Pancreas (tissue), 10 donors: ENCODE measurements at regions not wholly inside any gene's neighbourhood (a gene's known extent, or its start where the extent isn't known, plus 50 kb on each side); places are given as distances from the start of the nearest gene placed in this dataset.

Experiments
- ATAC-seq, 4 donors: fragments of 200-7000 bp; cut with Tn5 transposase; one replicate each; pipeline versions ENCODE4 v1.8.0 to v1.9.1; 2020; ENCODE audit warnings: mild to moderate bottlenecking in 4 of 4, moderate library complexity in 4 of 4
- DNase-seq, 6 donors: peaks; one replicate each; pipeline ENCODE4 v3.0.0-alpha.2; 2020
- FAIRE-seq: peaks from 2 replicates; lab custom pipeline; 2012; peaks lifted over from hg19 to GRCh38; lab: Jason Lieb, UNC
- H3K27ac ChIP-seq, 4 donors: fragments of 200-600 bp; sonication (generic); 1 replicate in 3 of 4; 2 replicates in 1 of 4; pipeline versions ENCODE4 v1.5.0 to v1.8.0; 2020
- H3K27me3 ChIP-seq, 4 donors: fragments of 200-600 bp; one replicate each; pipeline ENCODE4 v1.8.0; 2021
- H3K36me3 ChIP-seq, 3 donors: fragments of 200-600 bp; sonication (generic) in 1 of 3; one replicate each; pipeline versions ENCODE4 v1.5.0 to v1.8.0; 2020 to 2021
- H3K4me1 ChIP-seq, 3 donors: fragments of 200-600 bp; one replicate each; pipeline ENCODE4 v1.8.0; 2021
- H3K4me3 ChIP-seq, 4 donors: fragments of 200-600 bp; sonication (generic) in 2 of 4; one replicate each; pipeline versions ENCODE4 v1.5.0 to v1.8.0; 2020 to 2021
- H3K9me3 ChIP-seq, 4 donors: fragments of 200-600 bp; one replicate each; pipeline ENCODE4 v1.8.0; 2021
- CTCF ChIP-seq, 4 donors: fragments of 200-600 bp; sonication (generic) in 3 of 4; IDR thresholded peaks; one replicate each; pipeline versions ENCODE4 v1.5.0 to v1.8.0; 2021; ENCODE audit warnings: antibody characterized with exemption in 4 of 4
- WGBS, 2 donors: extraction: QIAGEN DNeasy Blood & Tissue Kit; methylation state at CpG; one replicate each; pipeline ENCODE4 v1.1.7; 2013; 5-methylcytosine and 5-hydroxymethylcytosine counted together
- intact Hi-C, 3 donors: fragments of 100-400 bp; cut with DNase I; formaldehyde crosslinking; loops; one replicate each; pipeline versions ENCODE4 v1.11.1 to v1.14.2; 2022
- donor health status: healthy with polysubstance abuse.
- donor health status: DM: no; HTN: no; CAD: no; lungs with moderate emphysema.
- donor health status: DM: no; HTN: no; CAD: no.
- donor health status: control.
- donor health status: control.
- donor health status: Bipolar disorder and iron deficiency.
- donor health status: DM: yes; HTN: yes; CAD: no.
- donor health status: DM: no; HTN: no; CAD: no.
- donor health status: DM: no; HTN: no; CAD: no.
- donor health status: DM: yes; HTN: yes; CAD: no.

DNA sequence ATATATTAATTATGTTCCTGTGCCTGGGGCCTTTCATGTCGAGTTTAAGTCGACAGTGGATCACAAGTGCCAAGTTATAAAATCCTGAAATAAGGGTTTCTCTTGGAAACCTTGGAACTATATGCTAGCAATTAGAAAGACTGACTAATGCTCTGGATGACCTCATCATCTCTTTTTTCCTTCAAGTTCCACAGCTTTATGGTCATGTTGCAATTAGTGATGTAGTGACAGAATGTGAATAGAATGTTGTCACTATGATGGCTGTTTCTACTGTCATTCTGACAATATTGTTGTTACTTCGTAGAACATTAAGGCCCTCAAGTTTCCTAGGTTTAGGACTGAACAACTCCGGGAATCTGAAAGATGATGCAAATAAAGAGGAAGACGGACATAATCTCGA, 368.0 kb upstream of the SEMA6A start:
- intact Hi-C loops = loop anchor here in 1 of 3 donors (10.0 kb wide), 1 partner anchor 358 kb away; no protein-coding TSS in a partner anchor
- Histone ChIP-seq H3K4me3 (no peak overlapping the region), H3K36me3 (no peaks in the 10 kb centered on the region), H3K4me1 (no peaks in the 10 kb centered on the region), H3K9me3 (no peaks in the 10 kb centered on the region), H3K27ac (no peak overlapping the region), H3K27me3 (no peaks in the 10 kb centered on the region)
- FAIRE-seq (no peak), DNase-seq (no peak), ATAC-seq (no peak)
- WGBS, 2 donors = 64 to 79% methylated on average over 6 of the region's 6 CpGs
- no peak for TF ChIP-seq CTCF (IDR thresholded peaks at IDR 0.05)

DNA sequence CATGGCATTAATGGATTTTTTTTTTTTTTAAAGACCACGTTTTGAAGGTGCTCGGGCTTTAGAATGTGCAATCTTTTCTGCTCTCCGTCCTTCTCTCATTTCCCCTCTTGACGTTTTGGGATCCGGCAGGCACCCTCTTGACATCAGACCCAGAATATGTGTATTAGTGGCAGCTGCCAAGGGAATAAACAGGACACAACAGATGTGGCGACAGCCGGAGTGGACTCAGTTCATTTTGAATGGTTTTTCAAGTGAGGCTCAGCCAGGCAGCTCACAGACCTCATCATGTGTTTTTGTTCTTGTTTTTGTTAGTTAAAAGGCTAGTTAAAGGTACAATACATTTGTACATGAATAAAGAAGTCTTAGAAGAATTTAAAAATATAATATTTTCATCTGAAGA, 365.0 kb upstream of the SEMA6A start:
- WGBS, 2 donors = 59 to 67% methylated on average over 7 of the region's 7 CpGs
- intact Hi-C loops = loop anchor here in 1 of 3 donors (10.0 kb wide), 1 partner anchor 355 kb away; no protein-coding TSS in a partner anchor
- no peak for ATAC-seq
- TF ChIP-seq CTCF (IDR thresholded peaks at IDR 0.05) = no peak
- Histone ChIP-seq H3K9me3 (no peaks in the 10 kb centered on the region), H3K27ac (no peak overlapping the region), H3K4me1 (no peaks in the 10 kb centered on the region), H3K4me3 (no peak overlapping the region), H3K27me3 (no peaks in the 10 kb centered on the region), H3K36me3 (no peaks in the 10 kb centered on the region)
- no peak for DNase-seq
- FAIRE-seq = no peak

GRCh38 chr5:116938488-116938887, 363.9 kb upstream of the SEMA6A start:
- intact Hi-C loops = no loop called here
- 55 to 59% methylated on average over 1 of the region's 1 CpG for WGBS, 2 donors
- Histone ChIP-seq H3K4me1 (no peaks in the 10 kb centered on the region), H3K27ac (no peak overlapping the region), H3K36me3 (no peaks in the 10 kb centered on the region), H3K9me3 (no peaks in the 10 kb centered on the region), H3K27me3 (no peaks in the 10 kb centered on the region), H3K4me3 (no peak overlapping the region)
- DNase-seq = no peak
- TF ChIP-seq CTCF (IDR thresholded peaks at IDR 0.05) = no peak
- ATAC-seq = no peak
- FAIRE-seq = no peak

DNA sequence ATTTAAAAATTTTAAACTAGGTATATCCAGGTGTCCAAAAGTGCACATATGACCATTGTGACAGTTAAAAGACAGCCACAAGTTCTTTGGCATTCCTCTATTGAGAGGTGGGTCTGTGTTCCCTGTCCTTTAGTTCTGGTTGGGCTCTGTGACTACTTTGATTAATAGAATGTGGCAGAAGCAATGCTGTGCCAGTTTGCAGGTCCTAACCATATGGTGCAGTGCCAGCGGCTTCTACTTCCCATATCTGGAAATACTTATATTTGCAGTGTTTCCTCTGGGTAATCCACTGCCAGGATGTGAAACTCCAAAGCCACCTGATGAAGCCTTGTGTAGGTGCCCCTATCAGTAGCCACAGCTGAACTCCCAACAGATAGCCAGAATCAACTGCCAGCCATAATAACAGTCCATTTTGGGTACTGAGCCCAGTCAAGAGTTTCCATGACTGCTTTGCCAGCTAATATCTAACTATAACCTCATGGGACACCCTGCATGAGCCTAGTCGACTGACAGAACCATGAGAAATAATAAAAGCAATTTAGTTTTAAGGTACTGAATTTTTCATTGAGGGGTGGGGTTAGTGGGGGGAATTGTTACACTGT, 361.0 kb upstream of the SEMA6A start:
- ATAC-seq (no peak), DNase-seq (no peak), FAIRE-seq (no peak)
- no peaks in the 10 kb centered on the region for H3K9me3 ChIP-seq
- H3K36me3 ChIP-seq = no peaks in the 10 kb centered on the region
- 74 to 93% methylated on average over 2 of the region's 2 CpGs for WGBS, 2 donors
- intact Hi-C loops = no loop called here
- no peaks in the 10 kb centered on the region for H3K4me1 ChIP-seq
- H3K4me3 ChIP-seq = no peak overlapping the region
- no peaks in the 10 kb centered on the region for H3K27me3 ChIP-seq
- no peak for TF ChIP-seq CTCF (IDR thresholded peaks at IDR 0.05)
- no peak overlapping the region for H3K27ac ChIP-seq

DNA sequence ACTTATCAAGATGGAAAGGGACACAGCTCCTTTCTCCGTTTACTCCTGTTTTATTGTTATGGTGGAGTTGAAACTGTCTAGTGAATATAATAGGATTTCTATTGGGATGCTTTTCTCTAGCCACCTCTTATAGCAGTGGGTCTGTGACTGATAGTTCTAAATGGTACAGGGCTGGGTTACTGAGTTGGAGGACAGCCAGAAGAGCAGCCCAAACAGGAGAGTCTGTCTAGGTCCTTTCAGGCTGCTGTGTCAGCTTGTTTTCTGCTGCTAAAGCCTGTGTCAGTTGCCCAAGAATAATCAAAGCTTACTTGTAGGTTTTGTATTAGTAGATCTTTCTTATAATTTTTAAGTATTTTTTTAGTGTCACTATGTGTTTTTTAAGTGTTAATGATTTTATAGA, 356.0 kb upstream of the SEMA6A start:
- no peak for FAIRE-seq
- H3K36me3 ChIP-seq = no peaks in the 10 kb centered on the region
- DNase-seq = no peak
- H3K27me3 ChIP-seq = no peaks in the 10 kb centered on the region
- intact Hi-C loops = no loop called here
- no peaks in the 10 kb centered on the region for H3K9me3 ChIP-seq
- ATAC-seq = no peak
- no peaks in the 10 kb centered on the region for H3K4me1 ChIP-seq
- no peak for TF ChIP-seq CTCF (IDR thresholded peaks at IDR 0.05)
- H3K27ac ChIP-seq = no peak overlapping the region
- no peak overlapping the region for H3K4me3 ChIP-seq
- 73 to 76% methylated on average over 1 of the region's 1 CpG for WGBS, 2 donors
